PC-9 (cell line): ENCODE measurements at regions not wholly inside any gene's neighbourhood (a gene's known extent, or its start where the extent isn't known, plus 50 kb on each side); places are given as distances from the start of the nearest gene placed in this dataset.

Experiments used
- CTCF ChIP-seq: fragments of 200-600 bp; sonication (generic); conservative IDR thresholded peaks from 2 replicates; pipeline ENCODE4 v1.6.1; 2017; ENCODE audit warnings: mixed run types, antibody characterized with exemption, mild to moderate bottlenecking, moderate library complexity
- EZH2 ChIP-seq: fragments of 200-600 bp; sonication (generic); IDR thresholded peaks from 2 replicates; pipeline ENCODE4 v1.8.0; 2017; ENCODE audit warnings: antibody characterized with exemption, low read depth

- TF ChIP-seq CTCF, result no peak
- TF ChIP-seq EZH2, result no peak
These were observed 288.9 kb downstream of the EFHB start for GRCh38 chr3:19645093-19645492.
